H1 (cell line): ENCODE measurements at regions not wholly inside any gene's neighbourhood (a gene's known extent, or its start where the extent isn't known, plus 50 kb on each side); places are given as distances from the start of the nearest gene placed in this dataset.

Experiments
- CTCF ChIA-PET: fragments of 300-600 bp; sonication (Branson Sonifier 250); formaldehyde crosslinking; loops from one replicate; lab custom pipeline; 2021; ENCODE audit not compliant: partially characterized antibody; lab: Charles Lee
- POLR2A ChIA-PET: fragments of 300-600 bp; sonication (Branson Sonifier 250); formaldehyde crosslinking; loops from one replicate; lab custom pipeline; 2021; ENCODE audit warnings: inconsistent platforms; ENCODE audit not compliant: partially characterized antibody; lab: Charles Lee
- DNase-seq, 2 experiments: peaks; one replicate each; pipeline versions ENCODE4 v3.0.0 to v3.0.0-alpha.2; 2010 to 2022; ENCODE audit warnings: low spot score in 2 of 2, low read depth in 1 of 2, mixed read lengths in 1 of 2
- FAIRE-seq: peaks from 2 replicates; lab custom pipeline; 2011; peaks lifted over from hg19 to GRCh38; lab: Jason Lieb, UNC
- H2AFZ ChIP-seq: 2 replicates; pipeline ENCODE4 v1.8.1; 2012; ENCODE audit warnings: low read length, inconsistent platforms
- H2AK5ac ChIP-seq: 2 replicates; pipeline ENCODE4 v1.6.1; 2013; ENCODE audit warnings: low read depth, low read length
- H2BK120ac ChIP-seq: replicated peaks from 2 replicates; pipeline ENCODE3; 2013; ENCODE audit warnings: low read depth, low read length, inconsistent platforms
- H2BK12ac ChIP-seq: 2 replicates; pipeline ENCODE4 v1.6.1; 2013; ENCODE audit warnings: low read depth, low read length
- H2BK15ac ChIP-seq: 2 replicates; pipeline ENCODE4 v1.6.1; 2013; ENCODE audit warnings: low read length
- H2BK20ac ChIP-seq: 2 replicates; pipeline ENCODE4 v1.6.1; 2013; ENCODE audit warnings: low read length
- H2BK5ac ChIP-seq: 2 replicates; pipeline ENCODE4 v1.6.1; 2013; ENCODE audit warnings: low read depth, low read length
- H3K14ac ChIP-seq: 2 replicates; pipeline ENCODE4 v1.6.1; 2013; ENCODE audit warnings: inconsistent platforms; ENCODE audit not compliant: insufficient read length
- H3K18ac ChIP-seq: 2 replicates; pipeline ENCODE4 v1.6.1; 2013; ENCODE audit warnings: low read length; ENCODE audit errors: extremely low read depth
- H3K23ac ChIP-seq: 2 replicates; pipeline ENCODE4 v1.6.1; 2013; ENCODE audit warnings: inconsistent platforms; ENCODE audit not compliant: insufficient read length
- H3K23me2 ChIP-seq: 2 replicates; pipeline ENCODE4 v1.6.1; 2013; ENCODE audit warnings: low read depth, low read length
- H3K27ac ChIP-seq: 2 replicates; pipeline ENCODE4 v1.6.1; 2011; ENCODE audit warnings: low read depth, low read length, inconsistent platforms
- H3K27me3 ChIP-seq, 4 experiments: replicated peaks in 1 of 4; 1 replicate in 1 of 4; 2 replicates in 3 of 4; pipeline versions ENCODE4 v1.6.1 to v1.8.1; 2011 to 2013; ENCODE audit warnings: low read length in 3 of 4, mild to moderate bottlenecking in 3 of 4, inconsistent platforms in 2 of 4, mixed read lengths in 2 of 4, moderate library complexity in 1 of 4; ENCODE audit not compliant: control insufficient read depth in 3 of 4, insufficient read depth in 3 of 4; ENCODE audit errors: extremely low read depth in 1 of 4
- H3K36me3 ChIP-seq, 4 experiments: 2 replicates each; pipeline versions ENCODE4 v1.6.1 to v1.8.1; 2011 to 2013; ENCODE audit warnings: mild to moderate bottlenecking in 4 of 4, low read length in 3 of 4, moderate library complexity in 2 of 4, control low read depth in 1 of 4, inconsistent platforms in 1 of 4; ENCODE audit not compliant: insufficient read depth in 4 of 4, control insufficient read depth in 2 of 4
- H3K4ac ChIP-seq: replicated peaks from 2 replicates; pipeline ENCODE3; 2013; ENCODE audit warnings: low read length, low read depth, mixed read lengths, inconsistent platforms; ENCODE audit not compliant: insufficient read length
- H3K4me1 ChIP-seq, 4 experiments: replicated peaks in 1 of 4; 1 replicate in 1 of 4; 2 replicates in 3 of 4; pipeline versions ENCODE4 v1.6.1 to v1.8.1; 2011 to 2013; ENCODE audit warnings: low read length in 3 of 4, inconsistent platforms in 2 of 4, mixed read lengths in 1 of 4; ENCODE audit not compliant: insufficient read depth in 4 of 4, control insufficient read depth in 3 of 4
- H3K4me2 ChIP-seq, 2 experiments: 2 replicates each; pipeline versions ENCODE4 v1.6.1 to v1.8.1; 2011 to 2013; ENCODE audit warnings: low read depth in 2 of 2, low read length in 2 of 2, control low read depth in 1 of 2, inconsistent platforms in 1 of 2, mild to moderate bottlenecking in 1 of 2; ENCODE audit not compliant: insufficient read depth in 1 of 2
- H3K4me3 ChIP-seq, 4 experiments: fragments of 200-600, 300-600 bp in 1 of 4; sonication (generic), shearing (Covaris generic), sonication (Bioruptor Twin) in 1 of 4; 2 replicates each; pipeline versions ENCODE4 v1.5.1 to v1.8.1; 2011 to 2016; ENCODE audit warnings: low read length in 4 of 4, low read depth in 3 of 4, control low read depth in 2 of 4, inconsistent platforms in 2 of 4, mild to moderate bottlenecking in 2 of 4, mixed read lengths in 1 of 4, moderate library complexity in 1 of 4; ENCODE audit not compliant: insufficient read depth in 2 of 4; ENCODE audit errors: extremely low read depth in 1 of 4
- H3K56ac ChIP-seq: replicated peaks from 2 replicates; pipeline ENCODE3; 2013; ENCODE audit warnings: low read depth, mild to moderate bottlenecking, mixed read lengths, low read length, inconsistent platforms; ENCODE audit not compliant: insufficient read length
- H3K79me1 ChIP-seq: 2 replicates; pipeline ENCODE4 v1.6.1; 2013; ENCODE audit warnings: low read depth, low read length, control low read depth
- H3K79me2 ChIP-seq, 2 experiments: 2 replicates each; pipeline versions ENCODE4 v1.6.1 to v1.8.1; 2012 to 2013; ENCODE audit warnings: low read length in 2 of 2, mild to moderate bottlenecking in 2 of 2, inconsistent platforms in 1 of 2; ENCODE audit not compliant: insufficient read depth in 2 of 2, control insufficient read depth in 1 of 2
- H3K9ac ChIP-seq, 4 experiments: replicated peaks in 1 of 4; 1 replicate in 1 of 4; 2 replicates in 3 of 4; pipeline versions ENCODE4 v1.6.1 to v1.8.1; 2011 to 2013; ENCODE audit warnings: low read depth in 3 of 4, low read length in 3 of 4, control low read depth in 2 of 4, mild to moderate bottlenecking in 2 of 4, moderate library complexity in 2 of 4, inconsistent platforms in 1 of 4; ENCODE audit errors: extremely low read depth in 1 of 4
- H3K9me3 ChIP-seq, 2 experiments: 2 replicates each; pipeline versions ENCODE4 v1.6.1 to v1.8.1; 2012 to 2013; ENCODE audit warnings: mild to moderate bottlenecking in 2 of 2, moderate library complexity in 2 of 2, control low read depth in 1 of 2, inconsistent platforms in 1 of 2, low read depth in 1 of 2, low read length in 1 of 2, mixed read lengths in 1 of 2; ENCODE audit not compliant: insufficient read depth in 2 of 2
- H4K20me1 ChIP-seq, 2 experiments: replicated peaks in 1 of 2; 2 replicates each; pipeline versions ENCODE3 to v1.8.1; 2011 to 2013; ENCODE audit warnings: inconsistent platforms in 2 of 2, low read length in 2 of 2, mild to moderate bottlenecking in 1 of 2; ENCODE audit not compliant: insufficient read depth in 2 of 2, control insufficient read depth in 1 of 2
- H4K5ac ChIP-seq: 2 replicates; pipeline ENCODE4 v1.6.1; 2013; ENCODE audit warnings: low read length, low read depth, mixed read lengths, inconsistent platforms; ENCODE audit not compliant: insufficient read length
- H4K8ac ChIP-seq: 2 replicates; pipeline ENCODE4 v1.8.0; 2013; ENCODE audit warnings: mild to moderate bottlenecking, moderate library complexity, low read length, inconsistent platforms; ENCODE audit not compliant: insufficient read depth; ENCODE audit errors: extremely low read depth
- H4K91ac ChIP-seq: replicated peaks from 2 replicates; pipeline ENCODE3; 2013; ENCODE audit warnings: low read length, mixed read lengths, inconsistent platforms; ENCODE audit not compliant: insufficient read length
- KDM5A ChIP-seq: fragments of 200-600 bp; IDR thresholded peaks from 2 replicates; pipeline ENCODE4 v1.7.1; 2012; ENCODE audit warnings: mild to moderate bottlenecking, low read length, inconsistent platforms, mixed read lengths
- WGBS, 2 experiments: shearing (Covaris generic) in 1 of 2; methylation state at CpG; one replicate each; pipeline versions ENCODE4 v1.1.6 to v1.1.7; 2013 to 2015; ENCODE audit warnings: low lambda C conversion rate in 2 of 2, mixed read lengths in 2 of 2, inconsistent platforms in 1 of 2, low coverage in 1 of 2, missing lambda C conversion rate in 1 of 2; ENCODE audit not compliant: insufficient replicate concordance in 2 of 2, insufficient coverage in 1 of 2, insufficient read length in 1 of 2; ENCODE audit errors: extremely low coverage in 1 of 2, missing lambda C conversion rate in 1 of 2; 5-methylcytosine and 5-hydroxymethylcytosine counted together

DNA sequence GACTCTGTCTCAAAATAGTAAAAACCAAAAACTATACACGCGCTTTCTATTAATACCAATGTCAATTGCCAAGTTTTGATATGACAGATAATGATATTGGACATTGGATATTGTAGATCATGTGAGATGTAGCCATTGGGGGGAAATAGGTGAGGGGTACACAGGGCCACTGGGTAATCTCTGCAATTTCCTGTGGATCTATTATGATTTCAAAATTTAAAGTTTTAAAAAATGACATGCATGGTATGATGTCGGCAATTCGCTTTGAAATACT, 266.0 kb downstream of the PARN start:
- FAIRE-seq (no peak), DNase-seq (no peak)
- no peak overlapping the region for H2BK15ac ChIP-seq
- no peak overlapping the region for H3K4me2 ChIP-seq
- no peak overlapping the region for H3K4ac ChIP-seq
- H3K36me3 ChIP-seq, result no peaks in the 10 kb centered on the region
- 92% methylated on average over 4 of the region's 4 CpGs; no CpG with 5 or more reads in 1 of the 2 experiments for WGBS, 2 experiments
- no peaks in the 10 kb centered on the region for H3K79me2 ChIP-seq
- H3K27ac ChIP-seq, result no peak overlapping the region
- H3K9ac ChIP-seq, result no peak overlapping the region
- H3K56ac ChIP-seq, result no peak overlapping the region
- H3K4me3 ChIP-seq, result no peak overlapping the region
- ChIA-PET CTCF (interaction anchor here (1.1 kb wide), 1 partner anchor 91 kb away, joined by 4 read pairs; no protein-coding TSS in a partner anchor), POLR2A (no interaction called here)
- H3K23ac ChIP-seq, result no peak overlapping the region
- no peak overlapping the region for H4K8ac ChIP-seq
- H3K79me1 ChIP-seq, result no peaks in the 10 kb centered on the region
- no peak overlapping the region for H2BK12ac ChIP-seq
- H2AFZ ChIP-seq, result no peak overlapping the region
- peaks cover 0 to 2% (median 0%) of the 10 kb centered on the region in 4 experiments; a peak in 1 of 7 replicates for H3K4me1 ChIP-seq
- H3K27me3 ChIP-seq, result no peaks in the 10 kb centered on the region
- no peak overlapping the region for H4K91ac ChIP-seq
- no peak overlapping the region for H2AK5ac ChIP-seq
- H3K9me3 ChIP-seq, result no peaks in the 10 kb centered on the region
- H2BK120ac ChIP-seq, result no peak overlapping the region
- no peaks in the 10 kb centered on the region for H4K20me1 ChIP-seq
- TF ChIP-seq KDM5A, result no peak
- TF ChIP-seq, all 59 proteins: peak for 0
- Histone ChIP-seq H3K23me2 (no peaks in the 10 kb centered on the region), H3K14ac (no peak overlapping the region), H2BK5ac (no peak overlapping the region), H2BK20ac (no peak overlapping the region), H3K18ac (no peak overlapping the region), H4K5ac (no peak overlapping the region)
